Omental fat pad (tissue), 3 donors: ENCODE measurements at regions not wholly inside any gene's neighbourhood (a gene's known extent, or its start where the extent isn't known, plus 50 kb on each side); places are given as distances from the start of the nearest gene placed in this dataset.

ENCODE experiments used
- ATAC-seq: fragments of 150-250 bp; one replicate; pipeline ENCODE4 v1.9.1; 2016; ENCODE audit warnings: mild to moderate bottlenecking, moderate library complexity; ENCODE audit not compliant: low FRiP score
- DNase-seq: peaks from one replicate; pipeline ENCODE4 v3.0.0-alpha.2; 2019; ENCODE audit warnings: low spot score
- CTCF ChIP-seq, 3 donors: fragments of 450-650 bp; IDR thresholded peaks; one replicate each; pipeline ENCODE4 v1.5.1; 2016 to 2017; ENCODE audit warnings: antibody characterized with exemption in 3 of 3, mild to moderate bottlenecking in 3 of 3, moderate library complexity in 2 of 3

GRCh38 chr6:152863618-152864326 lies 113.2 kb downstream of the VIP start:
- ATAC-seq = no peak
- peak; percentile 71 for DNase-seq
- TF ChIP-seq CTCF (IDR thresholded peaks at IDR 0.05) = peak in 1 of 3 donors; percentile 44

- ATAC-seq (no peak), DNase-seq (no peak)
- TF ChIP-seq CTCF (IDR thresholded peaks at IDR 0.05) = no peak
Observed at GRCh38 chr6:152874267-152874666, 108.6 kb downstream of the FBXO5 start.

- ATAC-seq = no peak
Observed at GRCh38 chr6:152874846-152875568, 107.8 kb downstream of the FBXO5 start.

GRCh38 chr6:152879681-152880080 lies 103.2 kb downstream of the FBXO5 start:
- no peak for TF ChIP-seq CTCF (IDR thresholded peaks at IDR 0.05)
- DNase-seq (no peak), ATAC-seq (no peak)

More at GRCh38 chr6:152874846-152875568, 107.8 kb downstream of the FBXO5 start:
- no peak for DNase-seq
- no peak for TF ChIP-seq CTCF (IDR thresholded peaks at IDR 0.05)

- no peak for TF ChIP-seq CTCF (IDR thresholded peaks at IDR 0.05)
- ATAC-seq = no peak
- DNase-seq = no peak
Observed at GRCh38 chr6:152893187-152893586, 89.7 kb downstream of the FBXO5 start.

GRCh38 chr6:152896923-152897322 lies 85.9 kb downstream of the FBXO5 start:
- ATAC-seq (no peak), DNase-seq (no peak)
- no peak for TF ChIP-seq CTCF (IDR thresholded peaks at IDR 0.05)
